H1 (cell line): ENCODE measurements at regions not wholly inside any gene's neighbourhood (a gene's known extent, or its start where the extent isn't known, plus 50 kb on each side); places are given as distances from the start of the nearest gene placed in this dataset.

Experiments
- CTCF ChIA-PET: fragments of 300-600 bp; sonication (Branson Sonifier 250); formaldehyde crosslinking; loops from one replicate; lab custom pipeline; 2021; ENCODE audit not compliant: partially characterized antibody; lab: Charles Lee
- POLR2A ChIA-PET: fragments of 300-600 bp; sonication (Branson Sonifier 250); formaldehyde crosslinking; loops from one replicate; lab custom pipeline; 2021; ENCODE audit warnings: inconsistent platforms; ENCODE audit not compliant: partially characterized antibody; lab: Charles Lee
- DNase-seq, 2 experiments: peaks; one replicate each; pipeline versions ENCODE4 v3.0.0 to v3.0.0-alpha.2; 2010 to 2022; ENCODE audit warnings: low spot score in 2 of 2, low read depth in 1 of 2, mixed read lengths in 1 of 2
- FAIRE-seq: peaks from 2 replicates; lab custom pipeline; 2011; peaks lifted over from hg19 to GRCh38; lab: Jason Lieb, UNC
- H2AFZ ChIP-seq: 2 replicates; pipeline ENCODE4 v1.8.1; 2012; ENCODE audit warnings: low read length, inconsistent platforms
- H2AK5ac ChIP-seq: 2 replicates; pipeline ENCODE4 v1.6.1; 2013; ENCODE audit warnings: low read depth, low read length
- H2BK120ac ChIP-seq: replicated peaks from 2 replicates; pipeline ENCODE3; 2013; ENCODE audit warnings: low read depth, low read length, inconsistent platforms
- H2BK12ac ChIP-seq: 2 replicates; pipeline ENCODE4 v1.6.1; 2013; ENCODE audit warnings: low read depth, low read length
- H2BK15ac ChIP-seq: 2 replicates; pipeline ENCODE4 v1.6.1; 2013; ENCODE audit warnings: low read length
- H2BK20ac ChIP-seq: 2 replicates; pipeline ENCODE4 v1.6.1; 2013; ENCODE audit warnings: low read length
- H2BK5ac ChIP-seq: 2 replicates; pipeline ENCODE4 v1.6.1; 2013; ENCODE audit warnings: low read depth, low read length
- H3K14ac ChIP-seq: 2 replicates; pipeline ENCODE4 v1.6.1; 2013; ENCODE audit warnings: inconsistent platforms; ENCODE audit not compliant: insufficient read length
- H3K18ac ChIP-seq: 2 replicates; pipeline ENCODE4 v1.6.1; 2013; ENCODE audit warnings: low read length; ENCODE audit errors: extremely low read depth
- H3K23ac ChIP-seq: 2 replicates; pipeline ENCODE4 v1.6.1; 2013; ENCODE audit warnings: inconsistent platforms; ENCODE audit not compliant: insufficient read length
- H3K23me2 ChIP-seq: 2 replicates; pipeline ENCODE4 v1.6.1; 2013; ENCODE audit warnings: low read depth, low read length
- H3K27ac ChIP-seq: 2 replicates; pipeline ENCODE4 v1.6.1; 2011; ENCODE audit warnings: low read depth, low read length, inconsistent platforms
- H3K27me3 ChIP-seq, 4 experiments: replicated peaks in 1 of 4; 1 replicate in 1 of 4; 2 replicates in 3 of 4; pipeline versions ENCODE4 v1.6.1 to v1.8.1; 2011 to 2013; ENCODE audit warnings: low read length in 3 of 4, mild to moderate bottlenecking in 3 of 4, inconsistent platforms in 2 of 4, mixed read lengths in 2 of 4, moderate library complexity in 1 of 4; ENCODE audit not compliant: control insufficient read depth in 3 of 4, insufficient read depth in 3 of 4; ENCODE audit errors: extremely low read depth in 1 of 4
- H3K36me3 ChIP-seq, 4 experiments: 2 replicates each; pipeline versions ENCODE4 v1.6.1 to v1.8.1; 2011 to 2013; ENCODE audit warnings: mild to moderate bottlenecking in 4 of 4, low read length in 3 of 4, moderate library complexity in 2 of 4, control low read depth in 1 of 4, inconsistent platforms in 1 of 4; ENCODE audit not compliant: insufficient read depth in 4 of 4, control insufficient read depth in 2 of 4
- H3K4ac ChIP-seq: replicated peaks from 2 replicates; pipeline ENCODE3; 2013; ENCODE audit warnings: low read length, low read depth, mixed read lengths, inconsistent platforms; ENCODE audit not compliant: insufficient read length
- H3K4me1 ChIP-seq, 4 experiments: replicated peaks in 1 of 4; 1 replicate in 1 of 4; 2 replicates in 3 of 4; pipeline versions ENCODE4 v1.6.1 to v1.8.1; 2011 to 2013; ENCODE audit warnings: low read length in 3 of 4, inconsistent platforms in 2 of 4, mixed read lengths in 1 of 4; ENCODE audit not compliant: insufficient read depth in 4 of 4, control insufficient read depth in 3 of 4
- H3K4me2 ChIP-seq, 2 experiments: 2 replicates each; pipeline versions ENCODE4 v1.6.1 to v1.8.1; 2011 to 2013; ENCODE audit warnings: low read depth in 2 of 2, low read length in 2 of 2, control low read depth in 1 of 2, inconsistent platforms in 1 of 2, mild to moderate bottlenecking in 1 of 2; ENCODE audit not compliant: insufficient read depth in 1 of 2
- H3K4me3 ChIP-seq, 4 experiments: fragments of 200-600, 300-600 bp in 1 of 4; sonication (generic), shearing (Covaris generic), sonication (Bioruptor Twin) in 1 of 4; 2 replicates each; pipeline versions ENCODE4 v1.5.1 to v1.8.1; 2011 to 2016; ENCODE audit warnings: low read length in 4 of 4, low read depth in 3 of 4, control low read depth in 2 of 4, inconsistent platforms in 2 of 4, mild to moderate bottlenecking in 2 of 4, mixed read lengths in 1 of 4, moderate library complexity in 1 of 4; ENCODE audit not compliant: insufficient read depth in 2 of 4; ENCODE audit errors: extremely low read depth in 1 of 4
- H3K56ac ChIP-seq: replicated peaks from 2 replicates; pipeline ENCODE3; 2013; ENCODE audit warnings: low read depth, mild to moderate bottlenecking, mixed read lengths, low read length, inconsistent platforms; ENCODE audit not compliant: insufficient read length
- H3K79me1 ChIP-seq: 2 replicates; pipeline ENCODE4 v1.6.1; 2013; ENCODE audit warnings: low read depth, low read length, control low read depth
- H3K79me2 ChIP-seq, 2 experiments: 2 replicates each; pipeline versions ENCODE4 v1.6.1 to v1.8.1; 2012 to 2013; ENCODE audit warnings: low read length in 2 of 2, mild to moderate bottlenecking in 2 of 2, inconsistent platforms in 1 of 2; ENCODE audit not compliant: insufficient read depth in 2 of 2, control insufficient read depth in 1 of 2
- H3K9ac ChIP-seq, 4 experiments: replicated peaks in 1 of 4; 1 replicate in 1 of 4; 2 replicates in 3 of 4; pipeline versions ENCODE4 v1.6.1 to v1.8.1; 2011 to 2013; ENCODE audit warnings: low read depth in 3 of 4, low read length in 3 of 4, control low read depth in 2 of 4, mild to moderate bottlenecking in 2 of 4, moderate library complexity in 2 of 4, inconsistent platforms in 1 of 4; ENCODE audit errors: extremely low read depth in 1 of 4
- H3K9me3 ChIP-seq, 2 experiments: 2 replicates each; pipeline versions ENCODE4 v1.6.1 to v1.8.1; 2012 to 2013; ENCODE audit warnings: mild to moderate bottlenecking in 2 of 2, moderate library complexity in 2 of 2, control low read depth in 1 of 2, inconsistent platforms in 1 of 2, low read depth in 1 of 2, low read length in 1 of 2, mixed read lengths in 1 of 2; ENCODE audit not compliant: insufficient read depth in 2 of 2
- H4K20me1 ChIP-seq, 2 experiments: replicated peaks in 1 of 2; 2 replicates each; pipeline versions ENCODE3 to v1.8.1; 2011 to 2013; ENCODE audit warnings: inconsistent platforms in 2 of 2, low read length in 2 of 2, mild to moderate bottlenecking in 1 of 2; ENCODE audit not compliant: insufficient read depth in 2 of 2, control insufficient read depth in 1 of 2
- H4K5ac ChIP-seq: 2 replicates; pipeline ENCODE4 v1.6.1; 2013; ENCODE audit warnings: low read length, low read depth, mixed read lengths, inconsistent platforms; ENCODE audit not compliant: insufficient read length
- H4K8ac ChIP-seq: 2 replicates; pipeline ENCODE4 v1.8.0; 2013; ENCODE audit warnings: mild to moderate bottlenecking, moderate library complexity, low read length, inconsistent platforms; ENCODE audit not compliant: insufficient read depth; ENCODE audit errors: extremely low read depth
- H4K91ac ChIP-seq: replicated peaks from 2 replicates; pipeline ENCODE3; 2013; ENCODE audit warnings: low read length, mixed read lengths, inconsistent platforms; ENCODE audit not compliant: insufficient read length
- BCL11A ChIP-seq, 2 experiments: IDR thresholded peaks; one replicate each; pipeline ENCODE4 v1.6.1; 2011; ENCODE audit warnings: low read depth in 2 of 2, low read length in 2 of 2, mild to moderate bottlenecking in 2 of 2
- BRCA1 ChIP-seq: IDR thresholded peaks from 2 replicates; pipeline ENCODE4 v1.6.1; 2012; ENCODE audit warnings: low read depth, low read length, improper control_type of control experiment
- CBX5 ChIP-seq: fragments of 300-800, 300-1000 bp; sonication (generic); IDR thresholded peaks from 2 replicates; pipeline ENCODE4 v1.7.1; 2016; ENCODE audit warnings: antibody characterized with exemption, low read length, low read depth
- POU5F1 ChIP-seq: IDR thresholded peaks from 2 replicates; pipeline ENCODE4 v1.6.1; 2011; ENCODE audit warnings: low read depth, mild to moderate bottlenecking, low read length, moderate library complexity
- TBP ChIP-seq: IDR thresholded peaks from 2 replicates; pipeline ENCODE4 v1.6.1; 2011; ENCODE audit warnings: low read depth, low read length, improper control_type of control experiment
- WGBS, 2 experiments: shearing (Covaris generic) in 1 of 2; methylation state at CpG; one replicate each; pipeline versions ENCODE4 v1.1.6 to v1.1.7; 2013 to 2015; ENCODE audit warnings: low lambda C conversion rate in 2 of 2, mixed read lengths in 2 of 2, inconsistent platforms in 1 of 2, low coverage in 1 of 2, missing lambda C conversion rate in 1 of 2; ENCODE audit not compliant: insufficient replicate concordance in 2 of 2, insufficient coverage in 1 of 2, insufficient read length in 1 of 2; ENCODE audit errors: extremely low coverage in 1 of 2, missing lambda C conversion rate in 1 of 2; 5-methylcytosine and 5-hydroxymethylcytosine counted together

GRCh38 chr5:135269931-135270421 is 129.1 kb downstream of the MACROH2A1 start:
- CTCF ChIA-PET: interaction anchor here (1.2 to 1.3 kb wide), 2 partner anchors 10 to 59 kb away, joined by 3 read pairs; no protein-coding TSS in a partner anchor

More at GRCh38 chr5:135269931-135270421, 129.1 kb downstream of the MACROH2A1 start:
- Histone ChIP-seq H3K23ac (no peak overlapping the region), H3K27me3 (no peaks in the 10 kb centered on the region), H2AFZ (no peak overlapping the region), H3K79me1 (no peaks in the 10 kb centered on the region), H3K14ac (no peak overlapping the region), H4K5ac (no peak overlapping the region), H2BK15ac (no peak overlapping the region), H3K9me3 (no peaks in the 10 kb centered on the region), H3K18ac (no peak overlapping the region), H2BK20ac (no peak overlapping the region), H2AK5ac (no peak overlapping the region), H4K20me1 (no peaks in the 10 kb centered on the region), H2BK120ac (no peak overlapping the region), H3K4me2 (no peak overlapping the region), H3K4me1 (0 out of 7 replicates have a peak, but pooled peaks cover 0 to 2% (median 0%) of the 10 kb centered on the region in 4 experiments), H3K79me2 (no peaks in the 10 kb centered on the region), H3K27ac (no peak overlapping the region), H4K91ac (no peak overlapping the region), H2BK12ac (no peak overlapping the region), H3K23me2 (no peaks in the 10 kb centered on the region), H3K4me3 (no peak overlapping the region), H3K9ac (no peak overlapping the region), H3K56ac (no peak overlapping the region), H3K36me3 (no peaks in the 10 kb centered on the region), H3K4ac (no peak overlapping the region), H2BK5ac (no peak overlapping the region), H4K8ac (no peak overlapping the region)
- TF ChIP-seq BRCA1 (no peak), BCL11A (IDR thresholded peaks at IDR 0.05; ENCODE audit: low read depth in 2 of 2, low read length in 2 of 2) (no peak), TBP (no peak), CBX5 (no peak), POU5F1 (no peak)
- DNase-seq (no peak), FAIRE-seq (no peak)
- WGBS, 2 experiments: 87% methylated on average over 7 of the region's 7 CpGs; no CpG with 5 or more reads in 1 of the 2 experiments
- POLR2A ChIA-PET: no interaction called here
